Hematopoietic multipotent progenitor cell treated with erythropoietin and hydrocortisone succinate and interleukin-3 and kit ligand, for 4 days (in vitro differentiated cells): ENCODE measurements at regions not wholly inside any gene's neighbourhood (a gene's known extent, or its start where the extent isn't known, plus 50 kb on each side); places are given as distances from the start of the nearest gene placed in this dataset.
"Not testable (repeated sequence)": the region's sequence is repeated elsewhere in the genome, so short reads cannot be mapped to it uniquely, and the experiment has no call there.

Experiments used
- DNase-seq: peaks from one replicate; pipeline ENCODE4 v3.0.0-alpha.2; 2015

DNA sequence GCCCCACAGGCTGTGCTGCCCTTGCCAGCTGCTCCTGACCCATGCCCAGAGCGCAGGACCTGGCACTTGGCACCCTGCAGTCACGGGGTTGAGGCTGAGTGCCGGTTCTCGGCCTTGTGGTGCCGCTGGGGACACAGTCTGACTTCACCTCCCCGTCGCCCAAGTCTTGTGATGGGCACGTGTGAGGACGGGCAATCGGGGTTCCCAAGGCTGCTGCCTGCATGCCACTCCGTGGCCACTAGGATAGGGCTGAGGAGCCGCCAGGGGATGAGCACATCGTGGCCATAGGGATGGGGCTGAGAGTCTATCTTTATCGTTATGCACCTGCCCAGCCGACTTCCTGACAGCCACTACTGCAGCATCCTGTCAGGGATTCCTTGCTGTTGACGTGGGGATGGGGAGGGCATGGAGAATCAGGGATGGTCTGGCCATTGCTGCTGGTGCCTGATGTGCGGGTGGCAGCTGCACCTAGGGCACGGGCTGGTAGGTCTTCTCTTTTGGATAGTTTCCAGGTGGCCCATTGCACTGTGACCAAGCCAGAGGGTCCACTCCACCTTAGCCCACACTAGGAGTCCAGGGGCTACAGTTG lies 243.5 kb downstream of the FOXD4L6 start:
- not testable (repeated sequence) for DNase-seq

DNA sequence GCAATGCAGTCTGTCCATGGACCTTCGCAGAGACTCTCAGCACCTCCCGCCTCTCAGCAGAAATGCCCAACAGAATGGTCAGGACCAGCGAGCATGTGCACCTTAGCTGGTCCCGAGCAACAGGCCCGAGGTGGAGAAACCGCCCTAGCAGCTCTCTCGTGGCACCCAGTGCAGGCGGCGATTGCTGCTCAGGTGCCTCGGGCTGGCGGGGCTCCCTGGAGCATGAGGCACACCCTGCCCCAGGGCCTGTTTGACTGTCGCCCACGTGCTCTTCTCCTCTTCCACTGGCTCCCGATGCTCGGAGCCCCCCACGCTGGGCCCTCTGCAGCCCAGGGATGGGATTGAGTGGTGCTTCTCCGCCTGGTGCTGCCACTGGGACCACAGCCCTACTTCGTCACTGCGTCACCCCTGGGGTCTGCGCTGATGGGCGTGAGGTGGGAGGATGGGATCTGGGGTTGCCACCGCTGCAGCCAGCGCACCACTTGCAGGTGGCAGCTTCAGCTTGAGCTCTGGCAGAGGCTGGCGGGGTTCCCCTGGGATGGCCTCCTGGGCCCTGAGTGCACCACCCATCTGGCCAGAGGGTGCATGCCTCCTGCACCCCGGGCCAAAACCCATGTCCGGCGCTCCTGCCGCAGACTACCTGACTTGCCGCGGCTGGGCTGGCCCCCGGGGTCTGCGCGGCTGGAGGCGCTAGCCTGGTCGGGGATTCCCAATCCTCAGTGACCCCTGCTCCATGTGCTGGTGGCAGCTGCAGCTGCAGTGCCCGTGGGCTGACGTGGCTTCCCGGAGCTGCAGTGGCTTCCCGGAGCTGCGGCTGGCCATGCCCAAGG lies 244.2 kb downstream of the FOXD4L6 start:
- no peak for DNase-seq

DNA sequence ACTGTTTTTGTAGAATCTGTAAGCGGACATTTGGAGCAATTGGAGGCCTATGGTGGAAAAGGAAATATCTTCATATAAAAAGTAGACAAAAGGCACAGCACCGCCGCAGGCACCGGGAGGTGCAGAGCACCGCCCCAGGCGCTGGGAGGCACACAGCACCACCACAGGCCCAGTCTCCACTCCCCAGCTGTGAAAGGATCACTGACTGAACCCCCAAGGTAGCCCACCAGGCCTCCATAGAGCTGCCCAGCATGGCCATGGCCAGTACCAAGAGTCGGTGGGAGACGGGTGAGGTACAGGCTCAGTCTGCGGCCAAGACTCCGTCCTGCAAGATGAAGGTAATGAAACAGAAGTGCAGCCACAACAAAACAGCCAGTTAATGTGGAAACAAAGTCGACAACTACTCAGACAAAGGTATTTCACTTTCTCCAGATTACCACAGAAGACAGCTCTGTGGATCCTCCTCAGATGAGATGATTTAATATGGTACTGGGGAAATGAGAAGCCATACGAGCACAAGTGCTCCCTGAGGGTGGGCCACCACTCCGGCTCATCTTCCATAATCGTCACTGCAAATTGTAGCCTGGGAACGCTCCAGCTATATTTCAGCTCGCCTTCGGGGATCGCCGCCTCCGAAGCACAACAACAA lies 244.9 kb downstream of the FOXD4L6 start:
- DNase-seq, result not testable (repeated sequence)

DNA sequence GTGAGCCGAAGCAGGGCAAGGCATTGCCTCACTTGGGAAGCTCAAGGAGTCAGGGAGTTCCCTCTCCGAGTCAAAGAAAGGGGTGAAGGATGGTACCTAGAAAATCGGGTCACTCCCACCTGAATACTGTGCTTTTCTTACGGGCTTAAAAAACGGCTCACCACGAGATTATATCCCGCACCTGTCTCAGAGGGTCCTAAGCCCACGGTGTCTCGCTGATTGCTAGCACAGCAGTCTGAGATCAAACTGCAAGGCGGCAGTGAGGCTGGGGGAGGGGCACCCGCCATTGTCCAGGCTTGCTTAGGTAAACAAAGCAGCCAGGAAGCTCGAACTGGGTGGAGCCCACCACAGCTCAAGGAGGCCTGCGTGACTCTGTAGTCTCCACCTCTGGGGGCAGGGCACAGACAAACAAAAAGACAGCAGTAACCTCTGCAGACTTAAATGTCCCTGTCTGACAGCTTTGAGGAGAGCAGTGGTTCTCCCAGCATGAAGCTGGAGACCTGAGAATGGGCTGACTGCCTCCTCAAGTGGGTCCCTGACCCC lies 254.7 kb downstream of the FOXD4L6 start:
- DNase-seq, result not testable (repeated sequence)

DNA sequence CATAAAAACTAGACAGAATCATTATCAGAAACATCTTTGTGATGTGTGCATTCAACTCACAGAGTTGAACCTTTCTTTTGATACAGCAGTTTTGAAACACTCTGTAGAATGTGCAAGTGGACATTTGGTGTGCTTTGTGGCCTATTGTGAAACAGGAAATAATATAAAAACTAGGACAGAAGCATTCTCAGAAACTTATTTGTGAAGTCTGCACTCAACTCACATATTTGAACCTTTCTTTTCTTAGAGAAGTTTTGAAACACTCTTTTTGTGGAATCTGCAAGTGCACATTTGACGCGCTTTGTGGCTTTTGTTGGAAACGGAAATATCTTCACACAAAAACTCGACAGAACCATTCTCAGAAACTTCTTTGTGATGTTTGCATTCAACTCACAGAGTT lies 260.0 kb downstream of the FOXD4L6 start:
- not testable (repeated sequence) for DNase-seq
